Prostate gland (tissue), 2 donors: ENCODE measurements at regions not wholly inside any gene's neighbourhood (a gene's known extent, or its start where the extent isn't known, plus 50 kb on each side); places are given as distances from the start of the nearest gene placed in this dataset.

ENCODE experiments used
- DNase-seq: peaks from one replicate; pipeline ENCODE4 v3.0.0-alpha.2; 2019; ENCODE audit warnings: low spot score
- H3K27ac ChIP-seq, 2 donors: fragments of 200-600 bp; sonication (generic); 2 replicates each; pipeline ENCODE4 v1.5.1; 2017 to 2019
- H3K27me3 ChIP-seq: fragments of 200-600 bp; sonication (generic); replicated peaks from 2 replicates; pipeline ENCODE4 v1.5.1; 2019; ENCODE audit not compliant: insufficient read depth
- H3K36me3 ChIP-seq, 2 donors: fragments of 200-600 bp; sonication (generic); 1 replicate in 1 of 2; 2 replicates in 1 of 2; pipeline versions ENCODE4 v1.5.1 to v1.8.1; 2017 to 2019
- H3K4me1 ChIP-seq: fragments of 200-600 bp; sonication (generic); replicated peaks from 2 replicates; pipeline ENCODE4 v1.5.1; 2019
- H3K4me3 ChIP-seq, 2 donors: fragments of 200-600 bp; sonication (generic); 2 replicates each; pipeline ENCODE4 v1.5.1; 2017 to 2019
- H3K9me3 ChIP-seq: fragments of 200-600 bp; sonication (generic); 2 replicates; pipeline ENCODE4 v1.5.1; 2017
- POLR2A ChIP-seq: fragments of 450-650 bp; IDR thresholded peaks from one replicate; pipeline ENCODE4 v1.6.1; 2016; ENCODE audit warnings: antibody characterized with exemption, mild to moderate bottlenecking
- POLR2AphosphoS5 ChIP-seq: sonication (generic); formaldehyde crosslinking; IDR thresholded peaks from one replicate; pipeline ENCODE4 v1.6.1; 2017; ENCODE audit warnings: antibody characterized with exemption
- WGBS: methylation state at CpG from one replicate; pipeline ENCODE4 v1.1.5; 2018; 5-methylcytosine and 5-hydroxymethylcytosine counted together
- intact Hi-C: fragments of 100-400 bp; cut with DNase I; formaldehyde crosslinking; loops from one replicate; pipeline ENCODE4 v1.14.2; 2022
- TF ChIP-seq, protein P1 (sequence below), 4 experiments: fragments of 200-600 bp in 2 of 4; fragments of 450-650 bp in 2 of 4; sonication (generic) in 2 of 4; IDR thresholded peaks; 1 replicate in 3 of 4; 2 replicates in 1 of 4; pipeline ENCODE4 v1.5.1; 2016 to 2019; ENCODE audit warnings: antibody characterized with exemption in 4 of 4, mild to moderate bottlenecking in 2 of 4, moderate library complexity in 2 of 4

DNA sequence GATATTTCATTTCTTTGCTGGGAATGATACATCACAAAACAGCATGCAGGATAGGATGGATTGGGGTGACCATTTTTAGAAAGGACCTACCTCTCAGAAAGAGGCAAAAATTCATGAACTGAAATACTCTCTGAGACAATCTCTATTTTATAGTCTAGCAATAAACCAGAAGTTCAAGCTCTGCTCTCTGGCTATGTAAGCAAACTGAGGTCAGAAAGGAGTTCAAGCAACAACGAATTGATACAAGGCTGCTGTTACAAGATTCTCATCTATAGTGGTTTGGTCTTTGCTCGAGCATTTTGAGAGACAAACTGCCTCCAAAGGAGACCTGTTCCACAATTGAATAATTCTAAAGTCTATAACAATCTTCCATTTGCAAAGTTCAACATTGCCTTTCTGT, 84.7 kb upstream of the GOLGA8J start:
- 30% methylated on average over 2 of the region's 2 CpGs for WGBS

DNA sequence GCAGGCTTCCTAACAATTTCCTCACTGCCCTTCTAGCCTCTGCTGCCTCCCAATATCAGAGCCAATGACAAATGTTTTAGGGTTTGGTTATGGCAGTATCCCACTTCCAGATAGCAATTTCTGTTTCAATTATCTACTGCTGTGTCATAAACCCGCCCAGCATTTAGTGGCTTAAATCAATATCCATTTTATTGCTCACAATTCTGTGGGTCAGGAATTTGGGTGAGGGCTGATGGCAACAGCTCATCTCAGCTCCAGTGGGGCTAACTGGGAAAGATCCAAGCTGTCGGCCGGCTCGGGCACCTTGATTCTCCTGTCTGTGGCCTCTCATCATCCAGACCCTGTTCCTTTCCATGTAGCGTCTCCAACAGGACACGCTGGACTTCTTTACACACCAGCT, 85.3 kb upstream of the GOLGA8J start:
- Histone ChIP-seq H3K27ac (no peak overlapping the region), H3K4me1 (no peaks in the 10 kb centered on the region), H3K27me3 (no peaks in the 10 kb centered on the region), H3K9me3 (no peaks in the 10 kb centered on the region), H3K4me3 (no peak overlapping the region), H3K36me3 (no peaks in the 10 kb centered on the region)
- intact Hi-C loops = no loop called here
- TF ChIP-seq POLR2AphosphoS5 (no peak), POLR2A (no peak)
- TF ChIP-seq, protein P1, sequence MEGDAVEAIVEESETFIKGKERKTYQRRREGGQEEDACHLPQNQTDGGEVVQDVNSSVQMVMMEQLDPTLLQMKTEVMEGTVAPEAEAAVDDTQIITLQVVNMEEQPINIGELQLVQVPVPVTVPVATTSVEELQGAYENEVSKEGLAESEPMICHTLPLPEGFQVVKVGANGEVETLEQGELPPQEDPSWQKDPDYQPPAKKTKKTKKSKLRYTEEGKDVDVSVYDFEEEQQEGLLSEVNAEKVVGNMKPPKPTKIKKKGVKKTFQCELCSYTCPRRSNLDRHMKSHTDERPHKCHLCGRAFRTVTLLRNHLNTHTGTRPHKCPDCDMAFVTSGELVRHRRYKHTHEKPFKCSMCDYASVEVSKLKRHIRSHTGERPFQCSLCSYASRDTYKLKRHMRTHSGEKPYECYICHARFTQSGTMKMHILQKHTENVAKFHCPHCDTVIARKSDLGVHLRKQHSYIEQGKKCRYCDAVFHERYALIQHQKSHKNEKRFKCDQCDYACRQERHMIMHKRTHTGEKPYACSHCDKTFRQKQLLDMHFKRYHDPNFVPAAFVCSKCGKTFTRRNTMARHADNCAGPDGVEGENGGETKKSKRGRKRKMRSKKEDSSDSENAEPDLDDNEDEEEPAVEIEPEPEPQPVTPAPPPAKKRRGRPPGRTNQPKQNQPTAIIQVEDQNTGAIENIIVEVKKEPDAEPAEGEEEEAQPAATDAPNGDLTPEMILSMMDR (IDR thresholded peaks at IDR 0.05) = no peak
- DNase-seq = no peak
- 82% methylated on average over 6 of the region's 6 CpGs for WGBS

More for the DNA sequence above, 84.7 kb upstream of the GOLGA8J start:
- Histone ChIP-seq H3K36me3 (no peaks in the 10 kb centered on the region), H3K4me1 (no peaks in the 10 kb centered on the region), H3K9me3 (no peaks in the 10 kb centered on the region), H3K27me3 (no peaks in the 10 kb centered on the region), H3K4me3 (no peak overlapping the region), H3K27ac (no peak overlapping the region)
- intact Hi-C loops = no loop called here
- DNase-seq = no peak
- TF ChIP-seq POLR2A = no peak
- TF ChIP-seq, protein P1 (IDR thresholded peaks at IDR 0.05) = no peak

DNA sequence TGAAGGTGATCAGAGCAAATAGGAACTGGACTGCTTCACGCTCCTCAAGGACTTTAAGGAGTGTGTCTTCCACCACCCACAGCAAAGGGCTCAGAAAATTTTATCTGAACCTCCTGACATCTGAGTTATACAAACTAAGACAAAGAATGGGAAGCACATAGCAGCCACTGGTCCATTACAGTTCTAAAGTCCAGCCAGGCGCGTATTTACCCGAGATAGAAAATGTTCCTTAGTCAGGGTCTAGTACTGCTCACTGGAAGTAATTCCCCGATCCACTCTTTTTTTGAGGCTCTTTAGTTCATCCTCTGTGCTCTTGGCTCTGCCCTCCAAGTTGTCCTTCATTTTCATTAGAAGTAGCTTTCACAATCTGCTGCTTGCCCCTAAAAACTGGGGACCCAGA, 88.5 kb upstream of the GOLGA8J start:
- TF ChIP-seq POLR2A (no peak), POLR2AphosphoS5 (no peak)
- TF ChIP-seq, protein P1 (IDR thresholded peaks at IDR 0.05) = no peak
- intact Hi-C loops = no loop called here
- WGBS = 94% methylated on average over 5 of the region's 5 CpGs
- Histone ChIP-seq H3K4me3 (no peak overlapping the region), H3K27me3 (no peaks in the 10 kb centered on the region), H3K36me3 (no peaks in the 10 kb centered on the region), H3K27ac (no peak overlapping the region), H3K9me3 (no peaks in the 10 kb centered on the region), H3K4me1 (no peaks in the 10 kb centered on the region)
- DNase-seq = no peak

DNA sequence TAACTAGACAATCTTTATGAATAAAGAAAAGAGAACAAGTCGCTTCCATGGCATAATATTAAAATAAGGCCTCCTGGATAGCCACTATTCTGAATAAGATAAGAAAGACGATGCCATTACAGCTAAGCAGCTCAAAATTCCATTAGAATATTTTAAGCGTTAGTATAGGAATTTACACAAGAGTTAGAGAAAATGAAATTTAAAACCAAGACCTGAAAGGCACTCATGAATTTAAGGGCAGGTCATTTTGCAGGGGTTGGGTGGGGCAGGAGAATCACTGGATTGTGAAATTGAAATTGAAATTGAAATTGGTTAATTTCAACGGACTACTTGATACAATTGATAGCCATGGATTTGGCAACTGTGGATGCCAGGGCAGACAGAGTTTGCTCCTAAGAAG, 91.8 kb upstream of the GOLGA8J start:
- H3K9me3 ChIP-seq = no peaks in the 10 kb centered on the region
- DNase-seq = no peak

DNA sequence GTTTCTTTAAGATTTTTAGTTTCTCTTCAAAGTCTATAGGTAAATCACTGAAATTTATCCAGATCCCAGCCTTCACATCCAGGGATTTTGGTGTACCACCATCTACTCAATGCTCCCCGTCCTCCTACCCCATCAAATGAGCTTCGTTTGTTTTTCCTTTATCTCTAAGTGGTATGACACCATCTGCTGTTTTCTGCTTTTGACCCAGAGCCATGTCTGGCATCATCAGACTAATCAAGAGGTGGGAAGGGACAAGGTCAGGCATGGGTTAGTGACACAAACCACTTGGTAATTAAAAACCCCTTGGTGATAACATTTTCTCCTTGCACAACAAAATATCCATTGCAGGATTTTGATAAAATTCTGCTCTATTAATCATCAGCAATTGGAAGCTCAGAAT, 92.7 kb upstream of the GOLGA8J start:
- TF ChIP-seq, protein P1 (IDR thresholded peaks at IDR 0.05) = no peak
- TF ChIP-seq POLR2AphosphoS5 = no peak
- no peak for TF ChIP-seq POLR2A
- H3K27ac ChIP-seq = no peak overlapping the region
- WGBS = 42% methylated on average over 2 of the region's 2 CpGs

More for the DNA sequence above, 91.8 kb upstream of the GOLGA8J start:
- Histone ChIP-seq H3K4me3 (no peak overlapping the region), H3K27ac (no peak overlapping the region), H3K36me3 (no peaks in the 10 kb centered on the region), H3K4me1 (no peaks in the 10 kb centered on the region), H3K27me3 (no peaks in the 10 kb centered on the region)
- WGBS = 58% methylated on average over 4 of the region's 4 CpGs
- no peak for TF ChIP-seq POLR2A
- TF ChIP-seq, protein P1 (IDR thresholded peaks at IDR 0.05) = no peak
- no peak for TF ChIP-seq POLR2AphosphoS5
- intact Hi-C loops = no loop called here

More for the DNA sequence above, 92.7 kb upstream of the GOLGA8J start:
- no peak for DNase-seq
- intact Hi-C loops = no loop called here
- H3K27me3 ChIP-seq = no peaks in the 10 kb centered on the region
- H3K9me3 ChIP-seq = no peaks in the 10 kb centered on the region
- no peak overlapping the region for H3K4me3 ChIP-seq
- H3K4me1 ChIP-seq = no peaks in the 10 kb centered on the region
- no peaks in the 10 kb centered on the region for H3K36me3 ChIP-seq
